HT1080 (cell line): ENCODE measurements at regions not wholly inside any gene's neighbourhood (a gene's known extent, or its start where the extent isn't known, plus 50 kb on each side); places are given as distances from the start of the nearest gene placed in this dataset.

Experiments
- DNase-seq: peaks from one replicate; pipeline ENCODE4 v3.0.0-alpha.2; 2015; ENCODE audit warnings: low read depth

- no peak for DNase-seq
Observed at GRCh38 chr13:50701469-50701868, 142.0 kb downstream of the DLEU7 start.

GRCh38 chr13:50706505-50706904, 137.0 kb downstream of the DLEU7 start:
- DNase-seq: no peak

GRCh38 chr13:50707628-50708027, 135.9 kb downstream of the DLEU7 start:
- DNase-seq: no peak

GRCh38 chr13:50708461-50708860, 135.0 kb downstream of the DLEU7 start:
- DNase-seq: no peak

DNA sequence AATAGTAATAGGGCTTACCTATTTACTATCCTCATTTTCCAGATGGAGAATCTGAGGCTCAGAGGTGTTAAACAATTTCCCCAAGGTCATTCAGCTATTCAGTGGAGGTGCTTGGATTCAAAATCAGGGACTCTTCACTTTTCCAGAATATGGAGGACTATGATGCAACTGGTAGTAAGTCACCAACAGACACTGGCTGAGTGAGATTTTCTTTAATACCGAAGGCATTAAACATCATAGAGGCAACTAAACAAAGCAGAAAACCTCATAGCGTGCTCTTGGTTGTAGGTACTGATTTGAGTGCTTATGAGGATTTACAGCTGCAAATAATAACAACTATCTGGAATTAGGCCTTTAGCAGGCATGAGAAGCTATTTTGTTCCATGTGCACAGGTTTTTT, 134.4 kb downstream of the DLEU7 start:
- no peak for DNase-seq

DNA sequence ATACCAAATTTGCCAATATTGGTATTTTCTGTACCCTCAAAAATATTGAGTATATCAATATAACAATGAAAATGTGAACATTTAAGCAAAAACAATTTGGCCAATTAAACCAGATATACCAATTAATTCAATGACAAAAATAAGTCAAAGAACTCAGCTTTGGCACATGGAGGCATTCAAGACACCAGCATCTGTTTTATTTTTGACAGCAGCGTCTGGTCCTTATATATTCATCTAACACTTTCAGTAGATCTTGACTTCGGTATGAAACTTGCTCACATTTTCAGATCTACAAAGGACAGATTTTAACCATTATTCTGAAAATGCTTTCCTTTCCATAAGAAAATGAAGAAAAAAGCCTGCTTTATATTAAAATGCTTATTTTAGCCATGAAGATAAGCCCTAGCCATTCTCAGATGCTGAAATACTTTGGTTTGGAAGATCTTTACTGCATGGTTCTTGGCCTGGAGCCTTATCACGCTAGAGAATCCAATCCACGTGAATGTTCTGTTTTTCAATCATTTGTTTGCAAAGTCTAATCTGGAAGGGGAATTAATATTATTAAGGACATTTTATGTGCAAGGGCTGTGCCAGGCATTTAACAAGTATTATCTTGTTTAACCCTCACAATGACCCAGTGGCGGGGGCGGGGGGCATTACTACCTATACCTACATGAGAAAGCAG, 132.2 kb downstream of the DLEU7 start:
- DNase-seq: no peak

DNA sequence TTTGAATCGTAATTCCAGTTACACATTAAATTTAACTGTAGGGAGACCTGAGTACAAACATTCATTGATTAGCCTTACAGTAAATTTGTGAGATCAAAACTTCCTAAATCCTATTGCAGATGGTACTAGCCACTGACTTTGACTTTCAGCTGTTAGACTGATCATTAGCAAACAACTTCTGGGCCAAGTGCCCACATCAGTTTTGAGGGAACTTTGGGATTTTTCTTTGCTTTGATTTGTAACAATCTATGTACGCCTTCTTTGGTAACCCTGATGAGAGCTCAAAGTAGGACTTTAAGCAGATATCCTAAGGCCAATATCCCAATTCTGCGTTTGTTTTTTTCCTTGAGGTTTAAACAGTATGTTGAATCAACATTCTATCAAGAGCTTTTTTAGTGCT, 131.5 kb downstream of the DLEU7 start:
- no peak for DNase-seq

GRCh38 chr13:50712456-50712855, 131.0 kb downstream of the DLEU7 start:
- DNase-seq: no peak

DNA sequence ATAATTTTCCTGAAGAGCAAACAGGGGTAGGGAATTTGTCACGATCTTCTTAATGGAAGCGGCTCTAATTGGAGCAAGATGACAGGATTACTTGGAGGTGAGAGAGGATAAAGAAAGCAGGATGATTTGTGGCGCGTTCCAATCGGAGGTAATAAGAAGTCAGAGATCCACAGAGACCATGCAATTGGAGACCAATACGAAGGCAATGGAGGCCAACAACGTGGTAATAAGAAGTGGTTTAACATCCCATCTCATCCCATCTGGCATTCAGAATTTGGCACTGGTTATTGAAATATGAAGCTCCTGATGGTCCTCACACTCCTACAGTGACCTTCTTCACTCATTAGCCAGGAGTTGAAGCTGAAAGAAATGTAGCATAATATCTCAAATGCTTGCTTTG, 130.6 kb downstream of the DLEU7 start:
- no peak for DNase-seq

GRCh38 chr13:50713523-50714248, 129.8 kb downstream of the DLEU7 start:
- DNase-seq: peak; percentile 97

- no peak for DNase-seq
Observed at GRCh38 chr13:50714891-50715290, 128.6 kb downstream of the DLEU7 start.

DNA sequence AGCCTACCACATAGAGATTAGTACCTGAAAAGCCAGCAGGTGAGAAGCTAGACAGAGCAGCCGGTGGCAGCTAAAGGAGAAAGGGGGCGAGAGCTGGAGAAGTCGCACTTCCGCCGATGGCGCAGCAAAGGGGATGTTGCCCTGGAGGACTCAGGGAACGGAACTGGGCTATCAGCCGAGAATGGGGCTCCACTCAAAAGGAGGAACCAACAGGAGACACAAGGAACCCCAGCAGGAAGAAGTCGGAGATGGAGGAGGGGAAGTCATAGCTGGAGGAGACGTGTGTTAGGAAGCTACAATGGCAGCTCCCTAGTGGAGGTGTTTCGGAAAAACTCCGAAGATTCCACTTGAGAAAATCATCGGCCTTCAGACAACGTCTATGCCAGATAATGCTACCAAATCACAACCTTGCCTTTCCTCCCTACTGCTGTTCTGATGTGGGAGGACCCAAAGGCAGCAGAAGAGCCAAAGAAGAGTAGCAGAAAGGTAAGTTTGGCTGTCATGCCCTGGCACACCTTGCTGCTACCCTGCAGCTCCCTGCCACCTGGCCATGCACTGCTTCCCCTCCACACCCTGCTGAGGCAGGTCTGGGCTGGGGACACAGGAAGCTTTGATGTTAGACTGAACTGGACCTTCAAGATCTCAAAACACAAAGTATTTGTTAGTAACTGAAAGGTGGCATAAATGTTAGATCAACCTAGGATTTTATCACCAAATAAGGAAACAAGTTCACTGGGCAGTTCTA, 127.9 kb downstream of the DLEU7 start:
- DNase-seq: no peak

GRCh38 chr13:50720861-50721671, 122.4 kb downstream of the DLEU7 start:
- DNase-seq: no peak

- DNase-seq: no peak
Observed at GRCh38 chr13:50721672-50721992, 121.9 kb downstream of the DLEU7 start.

DNA sequence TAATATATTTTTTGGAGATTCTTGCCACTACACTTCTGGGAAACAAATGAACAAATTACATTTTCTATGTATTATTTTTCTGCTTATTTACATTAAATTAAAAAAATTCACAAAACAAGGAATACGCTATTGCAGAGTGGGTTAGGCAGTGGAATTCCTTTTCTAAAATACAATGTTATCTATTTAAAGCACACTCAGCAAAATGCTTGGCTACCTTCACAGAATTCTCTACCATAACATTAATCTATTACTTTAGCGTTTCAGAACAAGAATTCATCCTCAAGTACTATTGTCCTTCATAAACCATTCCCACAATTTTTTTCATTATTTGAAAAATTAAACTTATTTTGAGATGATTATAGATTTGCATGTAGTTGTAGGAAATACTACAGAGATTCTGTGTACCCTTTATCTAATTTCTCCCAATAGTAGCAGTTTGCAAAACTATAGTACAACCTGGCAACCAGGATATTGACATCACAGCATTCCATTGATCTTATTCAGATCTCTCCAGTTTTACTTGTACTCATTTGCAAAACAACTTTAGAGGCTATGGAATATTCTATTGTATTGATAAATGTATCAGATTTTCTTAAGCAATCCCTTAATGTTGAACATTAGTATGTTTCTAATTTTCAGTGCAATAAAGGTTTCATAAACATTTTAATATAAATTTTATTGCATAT, 120.9 kb downstream of the DLEU7 start:
- DNase-seq: no peak

- DNase-seq: no peak
Observed at GRCh38 chr13:50724438-50724837, 119.1 kb downstream of the DLEU7 start.

GRCh38 chr13:50724913-50725312, 118.6 kb downstream of the DLEU7 start:
- DNase-seq: no peak

GRCh38 chr13:50726164-50726563, 117.3 kb downstream of the DLEU7 start:
- DNase-seq: no peak

GRCh38 chr13:50729177-50729576, 114.3 kb downstream of the DLEU7 start:
- DNase-seq: no peak

- DNase-seq: no peak
Observed at GRCh38 chr13:50730496-50731351, 112.8 kb downstream of the DLEU7 start.
